ENCODE measurements at regions not wholly inside any gene's neighbourhood (a gene's known extent, or its start where the extent isn't known, plus 50 kb on each side); places are given as distances from the start of the nearest gene placed in this dataset.
A peak's percentile ranks its signal among the peaks of the same experiment; 100 is the strongest.

- no peak overlapping the region for H3K27ac ChIP-seq (replicated peaks)
- no peaks in the 10 kb centered on the region for H3K27me3 ChIP-seq (ENCODE audit: insufficient read depth, poor library complexity, severe bottlenecking)
- no peak overlapping the region for H3K4me3 ChIP-seq (replicated peaks; ENCODE audit: insufficient read depth, low read length)
- TF ChIP-seq POLR2AphosphoS5 (IDR thresholded peaks at IDR 0.05; ENCODE audit: low read depth) (no peak), REST (IDR thresholded peaks at IDR 0.05; ENCODE audit: insufficient replicate concordance, low read depth) (peak; percentile 94), GABPA (IDR thresholded peaks at IDR 0.05; ENCODE audit: low read depth) (no peak)
- no peak for DNase-seq (ENCODE audit: low read depth in 1 of 2, low spot score in 1 of 2)
These were observed 70.2 kb upstream of the TCL1A start for GRCh38 chr14:95784137-95784536.

- no peak for TF ChIP-seq SPI1 (IDR thresholded peaks at IDR 0.05; ENCODE audit: borderline replicate concordance, low read depth)
- TF ChIP-seq POLR2AphosphoS5 (IDR thresholded peaks at IDR 0.05; ENCODE audit: low read depth): no peak
- TF ChIP-seq CTCF (IDR thresholded peaks at IDR 0.05; ENCODE audit: insufficient read depth, low read length): no peak
- TF ChIP-seq GABPA (IDR thresholded peaks at IDR 0.05; ENCODE audit: low read depth): no peak
- TF ChIP-seq REST (IDR thresholded peaks at IDR 0.05; ENCODE audit: insufficient replicate concordance, low read depth): no peak
- no peaks in the 10 kb centered on the region for H3K27me3 ChIP-seq (ENCODE audit: insufficient read depth, poor library complexity, severe bottlenecking)
- DNase-seq (ENCODE audit: low read depth in 1 of 2, low spot score in 1 of 2): no peak
- no peak overlapping the region for H3K4me3 ChIP-seq (replicated peaks; ENCODE audit: insufficient read depth, low read length)
- H3K27ac ChIP-seq (replicated peaks): no peak overlapping the region
These were observed 63.0 kb upstream of the TCL1A start for GRCh38 chr14:95776798-95777534.

- H3K4me3 ChIP-seq (replicated peaks; ENCODE audit: insufficient read depth, low read length): no peak overlapping the region
- no peaks in the 10 kb centered on the region for H3K27me3 ChIP-seq (ENCODE audit: insufficient read depth, poor library complexity, severe bottlenecking)
- DNase-seq (ENCODE audit: low read depth in 1 of 2, low spot score in 1 of 2): peak; percentile 11 to 32
- TF ChIP-seq POLR2AphosphoS5 (IDR thresholded peaks at IDR 0.05; ENCODE audit: low read depth) (no peak), CTCF (IDR thresholded peaks at IDR 0.05; ENCODE audit: insufficient read depth, low read length) (peak; percentile 93)
- no peak overlapping the region for H3K27ac ChIP-seq (replicated peaks)
These were observed 60.6 kb upstream of the TCL1A start for GRCh38 chr14:95774265-95775160.

GRCh38 chr14:95770777-95771176, 56.9 kb upstream of the TCL1A start:
- TF ChIP-seq GABPA (IDR thresholded peaks at IDR 0.05; ENCODE audit: low read depth) (no peak), POLR2AphosphoS5 (IDR thresholded peaks at IDR 0.05; ENCODE audit: low read depth) (no peak), CTCF (IDR thresholded peaks at IDR 0.05; ENCODE audit: insufficient read depth, low read length) (no peak), REST (IDR thresholded peaks at IDR 0.05; ENCODE audit: insufficient replicate concordance, low read depth) (no peak), SPI1 (IDR thresholded peaks at IDR 0.05; ENCODE audit: borderline replicate concordance, low read depth) (no peak)
- H3K4me3 ChIP-seq (replicated peaks; ENCODE audit: insufficient read depth, low read length): no peak overlapping the region
- DNase-seq (ENCODE audit: low read depth in 1 of 2, low spot score in 1 of 2): no peak

More at GRCh38 chr14:95770777-95771176, 56.9 kb upstream of the TCL1A start:
- no peaks in the 10 kb centered on the region for H3K27me3 ChIP-seq (ENCODE audit: insufficient read depth, poor library complexity, severe bottlenecking)
- no peak overlapping the region for H3K27ac ChIP-seq (replicated peaks)

All from HL-60 (cell line).